HPDE6-E6E7 (cell line): ENCODE measurements at regions not wholly inside any gene's neighbourhood (a gene's known extent, or its start where the extent isn't known, plus 50 kb on each side); places are given as distances from the start of the nearest gene placed in this dataset.
"Not testable (repeated sequence)": the region's sequence is repeated elsewhere in the genome, so short reads cannot be mapped to it uniquely, and the experiment has no call there.

Source experiments
- DNase-seq: peaks from one replicate; pipeline ENCODE4 v3.0.0; 2011; ENCODE audit warnings: missing footprints; ENCODE audit errors: extremely low spot score

- DNase-seq = no peak
Observed at GRCh38 chr4:67038228-67038566, 507.1 kb downstream of the CENPC start.

GRCh38 chr4:67037504-67038227 lies 507.6 kb downstream of the CENPC start:
- DNase-seq = no peak

GRCh38 chr4:67036791-67037190 lies 508.5 kb downstream of the CENPC start:
- no peak for DNase-seq

- no peak for DNase-seq
Observed at GRCh38 chr4:67035986-67036385, 509.3 kb downstream of the CENPC start.

GRCh38 chr4:67035501-67035900 lies 509.8 kb downstream of the CENPC start:
- DNase-seq = no peak

- peak; percentile 37 for DNase-seq
Observed at GRCh38 chr4:67030636-67031035, 514.7 kb downstream of the CENPC start.

- no peak for DNase-seq
Observed at GRCh38 chr4:67020438-67020797, 524.9 kb downstream of the CENPC start.

- no peak for DNase-seq
Observed at GRCh38 chr4:67019686-67020437, 525.4 kb downstream of the CENPC start.

GRCh38 chr4:67014592-67014991 lies 530.7 kb downstream of the CENPC start:
- DNase-seq = no peak

GRCh38 chr4:67006791-67007190 lies 538.5 kb downstream of the CENPC start:
- DNase-seq = no peak

- no peak for DNase-seq
Observed at GRCh38 chr4:66991521-66991920, 553.8 kb downstream of the CENPC start.

GRCh38 chr4:66974665-66975064 lies 570.6 kb downstream of the CENPC start:
- DNase-seq = no peak

- DNase-seq = no peak
Observed at GRCh38 chr4:66972087-66972486, 573.2 kb downstream of the CENPC start.

- DNase-seq = no peak
Observed at GRCh38 chr4:66964467-66964866, 580.8 kb downstream of the CENPC start.

GRCh38 chr4:66963084-66963483 lies 582.2 kb downstream of the CENPC start:
- DNase-seq = no peak

- no peak for DNase-seq
Observed at GRCh38 chr4:66959207-66959606, 586.1 kb downstream of the CENPC start.

- no peak for DNase-seq
Observed at GRCh38 chr4:66956852-66957251, 588.5 kb downstream of the CENPC start.

GRCh38 chr4:66956426-66956825 lies 588.9 kb downstream of the CENPC start:
- DNase-seq = no peak

- DNase-seq = no peak
Observed at GRCh38 chr4:66955784-66956183, 589.5 kb downstream of the CENPC start.

GRCh38 chr4:66949419-66949818 lies 595.9 kb downstream of the CENPC start:
- DNase-seq = no peak

- no peak for DNase-seq
Observed at GRCh38 chr4:66946761-66947160, 598.5 kb downstream of the CENPC start.

- no peak for DNase-seq
Observed at GRCh38 chr4:66943112-66943511, 602.2 kb downstream of the CENPC start.

- DNase-seq = not testable (repeated sequence)
Observed at GRCh38 chr4:66931981-66932380, 613.3 kb downstream of the CENPC start.

- DNase-seq = no peak
Observed at GRCh38 chr4:66930206-66930605, 615.1 kb downstream of the CENPC start.
